ENCODE measurements at regions not wholly inside any gene's neighbourhood (a gene's known extent, or its start where the extent isn't known, plus 50 kb on each side); places are given as distances from the start of the nearest gene placed in this dataset.

- TF ChIP-seq EZH2 (IDR thresholded peaks at IDR 0.05; ENCODE audit: insufficient read depth, poor library complexity, severe bottlenecking) = no peak
- TF ChIP-seq EZH2phosphoT487 (IDR thresholded peaks at IDR 0.05; ENCODE audit: insufficient read depth, low read depth) = no peak
Measured at GRCh38 chr14:22412926-22413411, 176.1 kb downstream of the DAD1 start.

All from GM23248 (cell line).